GM21723 (cell line): ENCODE measurements at regions not wholly inside any gene's neighbourhood (a gene's known extent, or its start where the extent isn't known, plus 50 kb on each side); places are given as distances from the start of the nearest gene placed in this dataset.

Source experiments
- ATAC-seq: cut with Tn5 transposase; IDR thresholded peaks from one replicate; pipeline ENCODE4 v1.9.1; 2021; ENCODE audit warnings: mild to moderate bottlenecking, moderate library complexity; ENCODE audit not compliant: unreplicated experiment

DNA sequence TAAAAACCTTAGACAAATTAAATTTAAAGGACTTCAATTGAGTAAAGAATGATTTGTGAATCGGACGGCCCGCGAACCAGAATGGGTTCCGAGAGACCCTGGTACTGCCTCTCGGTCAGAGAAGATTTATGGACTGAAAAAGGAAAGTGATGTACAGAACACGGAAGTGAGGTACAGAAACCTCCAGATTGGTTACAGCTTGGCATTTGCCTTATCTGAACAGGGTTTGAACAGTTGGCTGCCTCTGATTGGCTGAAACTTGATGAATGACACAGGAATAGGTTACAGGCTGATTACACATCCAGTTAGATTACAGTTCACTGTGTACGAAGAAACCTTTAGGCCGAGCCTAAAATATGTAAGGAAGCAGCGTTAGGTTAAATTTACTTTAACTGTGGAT lies 156.5 kb upstream of the EGFLAM start:
- ATAC-seq = no peak

DNA sequence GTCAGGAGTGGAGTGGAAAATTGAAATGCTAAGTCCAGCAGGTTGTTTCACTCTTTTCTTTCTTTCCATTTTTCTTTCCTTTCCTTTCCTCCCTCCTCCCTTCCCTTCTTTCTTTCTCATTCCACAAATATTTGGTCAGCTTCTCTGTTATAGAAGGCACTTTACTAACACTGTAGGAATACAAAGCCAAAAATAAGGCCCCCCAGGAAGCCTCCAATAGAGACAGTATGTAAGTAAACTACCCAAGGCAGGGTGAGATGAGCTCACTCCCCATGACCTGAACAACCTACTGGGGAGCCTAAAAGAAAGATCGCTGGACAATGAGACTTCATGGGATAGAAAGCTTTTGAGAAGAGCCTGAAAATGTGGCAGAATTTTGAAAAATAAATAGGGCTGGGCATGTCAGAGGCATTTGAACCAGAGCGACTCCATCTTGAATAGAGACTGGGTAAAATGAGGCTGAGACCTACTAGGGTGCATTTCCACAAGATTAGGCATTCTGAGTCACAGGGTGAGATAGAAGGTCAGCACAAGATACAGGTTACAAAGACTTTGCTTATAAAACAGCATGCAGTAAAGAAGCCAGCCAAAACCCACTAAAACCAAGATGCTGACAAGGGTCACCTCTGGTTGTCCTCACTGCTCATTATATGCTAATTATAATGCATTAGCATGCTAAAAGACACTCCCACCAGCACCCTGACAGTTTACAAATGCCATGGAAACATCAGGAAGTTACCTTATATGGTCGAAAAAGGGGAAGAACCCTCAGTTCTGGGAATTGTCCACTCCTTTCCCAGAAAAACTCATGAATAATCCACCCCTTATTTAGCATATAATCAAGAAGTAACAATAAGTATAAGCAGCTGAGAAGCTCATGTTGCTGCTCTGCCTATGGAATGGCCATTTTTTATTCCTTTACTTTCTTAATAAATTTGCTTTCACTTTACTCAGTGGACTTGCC lies 158.9 kb upstream of the EGFLAM start:
- no peak for ATAC-seq

GRCh38 chr5:38094889-38095288 lies 163.5 kb upstream of the EGFLAM start:
- ATAC-seq = no peak

DNA sequence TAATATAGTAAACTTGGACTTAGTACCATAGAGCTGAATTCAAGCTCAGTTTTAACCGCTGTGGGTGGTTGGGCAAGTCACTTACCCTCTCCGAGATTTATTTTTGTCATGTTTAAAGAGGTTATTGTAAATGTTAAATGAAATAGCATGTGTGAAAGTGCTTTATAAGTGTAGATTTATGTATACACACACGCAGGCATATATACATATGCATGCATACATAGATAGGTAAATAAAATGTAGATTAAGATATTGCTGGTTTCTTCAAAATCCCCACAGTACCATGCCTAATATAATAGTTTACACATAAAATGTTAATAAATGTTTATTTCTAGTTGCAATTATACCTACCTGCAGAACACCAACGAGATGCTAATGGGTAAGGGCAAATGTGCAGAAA lies 164.5 kb upstream of the EGFLAM start:
- no peak for ATAC-seq

DNA sequence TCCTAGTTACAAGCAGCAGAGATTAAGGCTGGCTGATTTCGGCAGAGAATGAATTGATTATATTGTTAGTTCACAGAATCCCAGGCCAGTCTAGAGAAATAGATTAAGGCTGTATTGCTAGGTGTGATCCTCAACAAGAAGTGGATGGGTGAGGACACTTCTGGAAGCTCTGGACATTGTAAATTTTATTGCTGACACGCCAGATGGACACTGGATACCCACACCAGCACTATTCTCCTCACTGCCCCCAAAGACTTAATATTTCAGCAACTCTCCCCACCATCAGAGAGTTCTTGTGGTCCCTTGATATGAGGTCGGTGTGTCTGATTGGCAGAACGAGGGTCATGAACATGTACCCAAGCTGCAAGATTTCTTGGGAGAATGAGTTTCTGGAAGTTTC lies 171.6 kb upstream of the EGFLAM start:
- ATAC-seq = no peak

- no peak for ATAC-seq
Observed at GRCh38 chr5:38079620-38080402, 178.5 kb upstream of the EGFLAM start.

DNA sequence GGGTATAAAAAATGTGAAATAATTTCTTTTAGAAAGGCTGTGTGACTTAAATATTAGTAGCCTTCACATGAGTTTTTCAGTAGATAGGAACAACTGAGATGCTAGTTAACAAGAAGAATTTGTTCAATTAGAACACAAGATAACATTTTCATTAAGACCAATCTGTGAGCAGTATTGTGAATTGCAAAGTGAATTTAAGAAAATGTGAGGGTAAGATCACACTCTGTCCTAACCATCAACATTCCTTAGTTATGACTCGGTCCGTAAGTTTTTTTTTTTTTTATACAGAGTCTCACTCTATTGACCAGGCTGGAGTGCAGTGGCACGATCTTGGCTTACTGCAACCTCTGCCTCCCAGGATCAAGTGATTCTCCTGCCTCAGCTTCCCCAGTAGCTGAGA lies 180.2 kb upstream of the EGFLAM start:
- no peak for ATAC-seq

DNA sequence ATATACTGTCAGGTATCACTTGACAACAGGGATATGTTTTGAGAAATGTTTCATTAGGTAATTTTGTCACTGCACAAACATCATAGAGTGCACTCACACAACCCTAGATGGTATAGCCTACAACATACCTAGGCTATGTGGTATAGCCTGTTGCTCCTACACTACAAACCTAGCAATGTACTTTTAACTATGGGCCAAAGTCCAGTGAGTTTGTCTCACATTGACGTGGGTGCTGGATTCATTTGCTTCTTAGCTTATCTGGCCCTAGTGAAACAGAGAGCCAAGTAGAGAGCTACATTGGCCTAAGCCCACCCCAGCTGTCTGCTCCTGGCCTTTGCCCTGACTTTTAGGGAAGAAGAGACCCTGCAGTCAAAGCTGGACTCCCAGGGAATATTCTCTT lies 180.7 kb upstream of the EGFLAM start:
- ATAC-seq = no peak

DNA sequence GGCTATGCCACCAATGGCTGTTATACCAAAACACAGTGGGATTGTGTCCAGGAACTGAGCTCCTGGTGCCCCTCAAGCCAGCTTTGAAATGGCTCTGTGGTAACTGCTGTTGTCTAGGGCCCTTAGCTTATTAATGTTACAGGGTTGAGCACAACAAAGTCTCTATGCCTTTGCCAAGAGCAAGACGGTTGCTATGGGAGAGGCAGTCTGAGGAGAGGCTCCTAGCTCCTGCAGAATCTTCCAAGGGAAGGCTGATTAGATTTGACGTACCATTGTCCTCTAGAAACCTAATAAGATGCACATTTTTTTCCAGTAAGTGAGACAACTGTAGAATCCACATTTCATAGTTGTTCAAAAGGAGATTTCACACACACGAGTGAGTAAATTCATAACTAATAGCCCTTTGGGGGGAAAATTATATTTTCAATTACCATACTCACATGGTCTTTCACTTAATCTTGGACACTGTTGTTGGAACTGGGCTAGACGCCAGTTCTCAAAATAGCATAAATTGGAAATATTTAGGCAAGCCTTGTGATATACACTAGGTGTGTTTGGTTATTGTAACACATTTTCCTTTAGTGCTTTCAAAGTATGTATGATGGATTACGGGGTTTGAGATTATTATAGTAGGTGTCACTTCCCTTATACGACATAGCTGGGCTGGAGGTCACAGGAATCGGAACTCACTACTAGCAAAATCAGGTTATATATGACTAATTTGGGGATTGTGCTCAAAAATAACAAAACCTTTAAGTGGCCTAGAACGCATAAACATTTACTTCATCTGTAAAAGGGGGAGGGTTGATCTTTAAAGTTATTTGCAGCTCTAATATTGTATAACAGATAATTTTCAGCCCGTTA lies 186.3 kb upstream of the EGFLAM start:
- no peak for ATAC-seq

DNA sequence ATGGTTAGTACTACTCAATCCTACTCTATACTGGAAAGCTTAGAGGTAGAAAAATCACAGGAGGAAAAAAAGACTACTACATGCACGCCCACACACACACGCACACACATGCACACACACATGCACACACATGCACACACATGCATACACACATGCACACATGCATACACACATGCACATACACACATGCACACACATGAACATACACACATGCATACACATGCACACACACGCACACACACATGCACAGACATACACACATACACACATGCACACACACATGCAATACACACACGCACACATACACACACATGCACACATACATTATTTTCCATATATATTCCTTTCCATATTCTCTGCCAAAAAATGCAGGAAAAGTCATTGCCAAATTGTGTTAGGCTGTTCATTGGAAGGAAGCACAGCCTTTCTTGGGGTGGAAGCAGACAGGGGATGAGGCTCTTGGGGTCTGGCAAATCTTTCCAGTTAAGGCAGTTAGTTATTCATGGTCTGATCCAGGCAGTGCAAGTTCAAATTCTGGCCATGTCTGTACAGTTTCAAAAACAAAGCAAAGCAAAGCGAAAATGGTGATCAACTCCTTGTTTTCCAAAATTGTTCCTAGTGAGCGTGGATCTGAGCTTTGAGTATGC lies 187.9 kb upstream of the EGFLAM start:
- no peak for ATAC-seq

DNA sequence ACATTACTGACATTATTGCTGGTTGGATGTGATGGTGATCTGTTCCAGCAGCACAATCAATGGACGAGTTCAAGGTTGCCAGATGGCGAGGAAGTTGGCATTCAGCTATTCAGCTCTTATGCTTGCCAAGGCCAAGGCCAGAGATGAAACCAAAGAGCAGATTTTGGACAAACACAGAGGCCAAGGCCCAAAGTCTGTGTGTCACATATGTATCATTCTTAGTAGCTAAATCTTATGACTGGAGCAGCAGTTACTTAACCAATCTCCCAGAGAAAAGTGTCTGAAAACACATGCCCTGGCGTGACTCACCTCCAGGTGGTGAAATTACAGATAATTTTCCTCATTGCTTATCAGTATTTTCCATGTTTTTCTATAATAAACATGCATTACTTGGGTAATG lies 189.0 kb upstream of the EGFLAM start:
- no peak for ATAC-seq

DNA sequence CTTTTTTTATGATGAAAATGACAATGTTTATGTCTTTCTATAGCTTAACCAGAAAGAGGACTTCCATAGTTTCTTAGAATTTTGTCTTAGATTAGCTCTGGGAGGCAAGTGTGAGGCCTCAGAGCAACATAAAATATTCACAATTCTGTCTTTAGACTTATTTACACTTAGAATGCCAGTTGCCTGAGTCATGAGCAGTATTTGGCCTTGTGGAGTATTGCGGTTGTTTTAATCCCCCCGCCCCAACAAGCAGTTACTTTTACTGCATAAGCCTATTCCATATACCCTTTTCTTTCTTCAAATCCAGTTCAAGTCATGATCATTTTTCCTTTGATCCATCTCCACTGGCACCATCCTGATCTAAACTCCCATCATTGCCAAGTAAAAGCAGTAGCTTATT lies 198.0 kb upstream of the EGFLAM start:
- ATAC-seq = no peak

DNA sequence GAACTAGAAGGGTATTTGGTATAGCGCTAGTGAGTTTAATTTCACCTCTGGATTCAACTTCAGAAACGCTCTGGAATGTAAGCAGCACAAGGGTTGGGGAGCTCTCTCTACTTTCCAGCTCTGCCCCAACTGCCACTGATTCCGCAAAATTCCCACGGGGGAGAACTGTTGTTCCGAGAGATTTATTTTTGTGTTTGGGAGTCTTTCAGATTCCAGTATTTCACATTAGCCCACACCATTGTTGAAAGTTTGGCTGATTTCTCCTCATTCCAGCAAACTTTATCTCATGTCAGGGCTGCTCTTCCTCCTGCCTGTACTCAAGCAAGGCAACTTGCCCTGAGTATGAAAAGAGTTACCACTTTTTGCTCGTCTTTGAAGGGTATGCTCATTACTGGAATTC lies 198.5 kb upstream of the EGFLAM start:
- no peak for ATAC-seq

GRCh38 chr5:38051711-38052511 lies 206.4 kb upstream of the EGFLAM start:
- ATAC-seq = no peak

DNA sequence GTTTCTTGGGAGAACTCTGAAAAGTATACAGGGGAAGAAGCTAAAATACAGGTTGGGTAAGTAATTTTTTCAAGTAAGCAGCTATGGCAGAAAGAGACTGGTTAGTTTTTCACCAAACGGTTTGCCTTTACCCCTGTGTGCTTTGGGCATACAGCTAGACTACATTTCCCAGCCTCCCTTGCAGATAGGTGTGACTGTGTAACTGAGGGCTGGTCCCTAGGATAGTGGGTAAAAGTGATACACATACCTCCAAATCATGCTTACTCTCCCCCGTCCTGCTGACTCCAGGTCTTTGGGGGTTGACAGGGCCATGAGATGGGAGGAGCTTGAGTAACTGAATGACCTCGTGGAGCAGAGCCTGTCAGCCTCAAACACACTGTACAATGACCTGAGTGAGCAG lies 208.6 kb upstream of the GDNF start:
- no peak for ATAC-seq

DNA sequence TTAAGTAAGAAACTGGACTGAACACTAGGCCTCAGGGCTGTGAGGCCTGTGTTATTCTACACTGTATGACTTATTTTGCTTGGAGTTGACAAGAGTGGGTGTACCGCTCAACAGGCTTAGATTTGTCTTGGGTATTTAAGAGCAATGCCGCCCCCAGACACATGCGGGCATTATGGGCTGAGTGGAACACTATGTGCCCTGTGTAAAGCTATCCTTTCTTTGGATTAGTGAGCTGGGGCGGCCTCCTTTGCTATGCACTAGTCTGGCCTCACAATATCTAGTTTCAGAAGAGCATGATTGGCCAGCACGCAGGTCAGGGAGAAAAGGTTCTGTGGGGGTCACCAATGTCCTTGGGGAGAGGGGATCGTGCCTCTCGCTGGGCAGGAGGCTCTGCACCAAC lies 206.3 kb upstream of the GDNF start:
- ATAC-seq = no peak

GRCh38 chr5:38045446-38045845 lies 205.6 kb upstream of the GDNF start:
- ATAC-seq = no peak

DNA sequence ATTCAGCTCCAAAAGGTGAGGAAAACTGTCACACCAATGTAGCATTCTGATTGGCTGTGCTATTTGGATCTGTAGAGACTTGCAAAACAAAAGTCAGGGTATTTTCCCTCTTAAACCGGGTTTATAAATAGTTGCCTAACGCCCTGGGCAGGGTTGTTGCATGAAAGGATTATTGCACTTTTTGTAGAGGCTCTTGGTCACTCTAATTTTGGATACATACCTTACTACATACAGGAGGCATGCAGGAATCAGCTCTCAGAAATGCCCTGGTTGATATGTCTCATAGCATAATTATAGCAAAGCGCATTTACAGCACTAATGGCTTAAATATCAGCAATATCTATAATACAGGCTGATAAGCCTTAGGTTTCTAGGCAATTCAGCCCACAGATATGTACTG lies 200.0 kb upstream of the GDNF start:
- no peak for ATAC-seq

DNA sequence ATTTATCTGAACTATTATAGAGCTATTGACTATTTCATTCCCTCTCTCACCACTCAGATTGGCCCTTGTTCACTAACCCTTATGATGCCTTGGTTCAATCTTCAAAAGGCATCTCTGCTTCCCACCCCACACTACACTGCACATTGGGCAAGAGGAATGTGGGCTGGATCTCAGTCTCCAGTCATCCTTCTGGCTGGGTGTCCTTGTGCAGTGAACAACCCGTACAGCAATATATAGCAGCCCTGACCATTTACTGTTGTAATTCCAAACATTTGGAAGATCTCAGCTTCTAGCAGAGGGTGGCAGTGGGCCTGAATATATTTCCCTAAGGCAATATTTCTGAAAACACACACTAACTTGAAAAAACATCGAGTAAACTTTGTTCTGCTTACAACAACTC lies 199.2 kb upstream of the GDNF start:
- no peak for ATAC-seq

DNA sequence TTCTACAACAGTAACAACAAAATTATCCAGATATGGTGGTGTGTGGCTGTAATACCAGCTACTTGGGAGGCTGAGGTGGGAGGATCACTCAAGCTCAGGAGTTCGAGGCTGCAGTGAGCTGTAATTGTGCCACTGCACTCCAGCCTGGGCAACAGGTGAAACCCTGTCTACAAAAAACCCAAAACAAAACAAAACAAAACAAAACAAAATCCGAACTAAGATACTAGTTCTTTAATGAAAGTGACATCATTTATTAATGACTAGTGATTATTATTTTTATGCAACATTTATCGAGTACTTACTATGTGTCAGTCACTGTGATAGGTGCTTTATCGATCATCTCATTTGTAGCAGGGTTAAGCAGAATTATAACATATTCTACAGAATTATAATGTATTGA lies 196.9 kb upstream of the GDNF start:
- no peak for ATAC-seq
